Stimulated activated CD8-positive, alpha-beta memory T cell treated with anti-CD3 and anti-CD28 coated beads, Interleukin-12 subunit alpha, Interleukin-12 subunit beta, amount 100 ng/mL, for 24 hours (primary cell): ENCODE measurements at regions not wholly inside any gene's neighbourhood (a gene's known extent, or its start where the extent isn't known, plus 50 kb on each side); places are given as distances from the start of the nearest gene placed in this dataset.
A peak's percentile ranks its signal among the peaks of the same experiment; 100 is the strongest.
"Not testable (repeated sequence)": the region's sequence is repeated elsewhere in the genome, so short reads cannot be mapped to it uniquely, and the experiment has no call there.

ENCODE experiments used
- DNase-seq: peaks from one replicate; pipeline ENCODE4 v3.0.0-alpha.2; 2020; ENCODE audit errors: extremely low read depth

GRCh38 chr17:27365329-27365945, 71.5 kb downstream of the WSB1 start:
- DNase-seq = not testable (repeated sequence)

GRCh38 chr17:27366437-27366836, 72.5 kb downstream of the WSB1 start:
- DNase-seq = no peak

GRCh38 chr17:27367121-27367981, 73.4 kb downstream of the WSB1 start:
- no peak for DNase-seq

GRCh38 chr17:27368151-27368795, 74.4 kb downstream of the WSB1 start:
- DNase-seq = no peak

- DNase-seq = no peak
Measured at GRCh38 chr17:27368980-27369379, 75.1 kb downstream of the WSB1 start.

GRCh38 chr17:27370776-27371175, 76.9 kb downstream of the WSB1 start:
- DNase-seq = no peak

GRCh38 chr17:27373695-27374094, 79.8 kb downstream of the WSB1 start:
- DNase-seq = not testable (repeated sequence)

GRCh38 chr17:27376637-27377547, 79.4 kb upstream of the KSR1 start:
- no peak for DNase-seq

- DNase-seq = no peak
Measured at GRCh38 chr17:27378482-27379175, 77.6 kb upstream of the KSR1 start.

- no peak for DNase-seq
Measured at GRCh38 chr17:27379888-27380533, 76.2 kb upstream of the KSR1 start.

GRCh38 chr17:27380551-27380950, 75.7 kb upstream of the KSR1 start:
- DNase-seq = no peak

- peak; percentile 62 for DNase-seq
Measured at GRCh38 chr17:27381007-27381501, 75.2 kb upstream of the KSR1 start.

GRCh38 chr17:27382025-27382424, 74.2 kb upstream of the KSR1 start:
- no peak for DNase-seq

GRCh38 chr17:27384261-27384701, 72.0 kb upstream of the KSR1 start:
- DNase-seq = no peak

GRCh38 chr17:27384726-27385125, 71.5 kb upstream of the KSR1 start:
- no peak for DNase-seq

GRCh38 chr17:27385626-27386025, 70.6 kb upstream of the KSR1 start:
- DNase-seq = no peak

GRCh38 chr17:27386206-27387075, 69.8 kb upstream of the KSR1 start:
- DNase-seq = no peak

GRCh38 chr17:27389542-27390140, 66.6 kb upstream of the KSR1 start:
- DNase-seq = no peak

GRCh38 chr17:27390540-27390939, 65.7 kb upstream of the KSR1 start:
- no peak for DNase-seq
